ENCODE measurements at regions not wholly inside any gene's neighbourhood (a gene's known extent, or its start where the extent isn't known, plus 50 kb on each side); places are given as distances from the start of the nearest gene placed in this dataset.
"Not testable (repeated sequence)": the region's sequence is repeated elsewhere in the genome, so short reads cannot be mapped to it uniquely, and the experiment has no call there.

- Histone ChIP-seq H3K36me3 (no peaks in the 10 kb centered on the region), H3K4me3 (no peak overlapping the region), H3K27me3 (replicated peaks; ENCODE audit: insufficient read depth) (no peaks in the 10 kb centered on the region), H3K27ac (no peak overlapping the region), H3K9me3 (no peaks in the 10 kb centered on the region), H3K4me1 (replicated peaks) (no peaks in the 10 kb centered on the region)
- intact Hi-C loops (cut with DNase I): no loop called here
- DNase-seq (ENCODE audit: low spot score): no peak
- TF ChIP-seq POLR2A (IDR thresholded peaks at IDR 0.05) (no peak), POLR2AphosphoS5 (IDR thresholded peaks at IDR 0.05) (no peak), CTCF (IDR thresholded peaks at IDR 0.05) (no peak)
- 78% methylated on average over 2 of the region's 2 CpGs for WGBS
Observed at GRCh38 chr5:116731432-116731831, 156.8 kb upstream of the SEMA6A start.

GRCh38 chr5:116730706-116731105 is 156.1 kb upstream of the SEMA6A start:
- Histone ChIP-seq H3K4me1 (replicated peaks) (no peaks in the 10 kb centered on the region), H3K27me3 (replicated peaks; ENCODE audit: insufficient read depth) (no peaks in the 10 kb centered on the region), H3K9me3 (no peaks in the 10 kb centered on the region), H3K4me3 (no peak overlapping the region), H3K27ac (no peak overlapping the region), H3K36me3 (no peaks in the 10 kb centered on the region)
- no peak for DNase-seq (ENCODE audit: low spot score)
- WGBS: 82% methylated on average over 5 of the region's 5 CpGs
- no peak for TF ChIP-seq POLR2AphosphoS5 (IDR thresholded peaks at IDR 0.05)
- TF ChIP-seq POLR2A (IDR thresholded peaks at IDR 0.05): no peak
- no peak for TF ChIP-seq CTCF (IDR thresholded peaks at IDR 0.05)
- intact Hi-C loops (cut with DNase I): no loop called here

GRCh38 chr5:116730185-116730584 is 155.6 kb upstream of the SEMA6A start:
- Histone ChIP-seq H3K27me3 (replicated peaks; ENCODE audit: insufficient read depth) (no peaks in the 10 kb centered on the region), H3K9me3 (no peaks in the 10 kb centered on the region), H3K4me1 (replicated peaks) (no peaks in the 10 kb centered on the region), H3K4me3 (no peak overlapping the region), H3K36me3 (no peaks in the 10 kb centered on the region), H3K27ac (no peak overlapping the region)
- TF ChIP-seq POLR2AphosphoS5 (IDR thresholded peaks at IDR 0.05) (no peak), CTCF (IDR thresholded peaks at IDR 0.05) (no peak), POLR2A (IDR thresholded peaks at IDR 0.05) (no peak)
- intact Hi-C loops (cut with DNase I): no loop called here
- 92% methylated on average over 1 of the region's 1 CpG for WGBS
- DNase-seq (ENCODE audit: low spot score): no peak

GRCh38 chr5:116727248-116727647 is 152.6 kb upstream of the SEMA6A start:
- no peak for DNase-seq (ENCODE audit: low spot score)
- Histone ChIP-seq H3K27me3 (replicated peaks; ENCODE audit: insufficient read depth) (no peaks in the 10 kb centered on the region), H3K4me1 (replicated peaks) (no peaks in the 10 kb centered on the region), H3K27ac (no peak overlapping the region), H3K9me3 (no peaks in the 10 kb centered on the region), H3K4me3 (no peak overlapping the region), H3K36me3 (no peaks in the 10 kb centered on the region)
- intact Hi-C loops (cut with DNase I): no loop called here
- TF ChIP-seq POLR2A (IDR thresholded peaks at IDR 0.05): no peak
- no peak for TF ChIP-seq POLR2AphosphoS5 (IDR thresholded peaks at IDR 0.05)
- no peak for TF ChIP-seq CTCF (IDR thresholded peaks at IDR 0.05)
- 67% methylated on average over 2 of the region's 2 CpGs for WGBS

- H3K27ac ChIP-seq; H3K27me3 ChIP-seq (replicated peaks; ENCODE audit: insufficient read depth); H3K4me1 ChIP-seq (replicated peaks); H3K9me3 ChIP-seq; intact Hi-C loops (cut with DNase I); H3K4me3 ChIP-seq; DNase-seq (ENCODE audit: low spot score); H3K36me3 ChIP-seq: not testable (repeated sequence)
- WGBS: 96% methylated on average over 2 of the region's 2 CpGs
Observed at GRCh38 chr5:116726180-116726579, 151.6 kb upstream of the SEMA6A start.
